HEK293 (cell line): ENCODE measurements at regions not wholly inside any gene's neighbourhood (a gene's known extent, or its start where the extent isn't known, plus 50 kb on each side); places are given as distances from the start of the nearest gene placed in this dataset.

Source experiments
- CTCF ChIA-PET: fragments of 350-600 bp; formaldehyde crosslinking; extraction: SDS; loops from one replicate; lab custom pipeline; 2021; ENCODE audit warnings: antibody characterized with exemption; lab: Yijun Ruan, JAX
- POLR2A ChIA-PET: fragments of 300-600 bp; formaldehyde crosslinking; extraction: SDS; loops from one replicate; lab custom pipeline; 2020; ENCODE audit warnings: antibody characterized with exemption, inconsistent platforms; lab: Yijun Ruan, JAX
- H3K27ac ChIP-seq: fragments of 200-500 bp; sonication (Bioruptor generic); 2 replicates; pipeline ENCODE4 v1.5.1; 2014; ENCODE audit warnings: low read depth, low read length, control low read depth, inconsistent platforms; ENCODE audit errors: extremely low read depth
- H3K36me3 ChIP-seq, 2 experiments: fragments of 200-500 bp in 1 of 2; sonication (Bioruptor generic) in 1 of 2; 1 replicate in 1 of 2; 2 replicates in 1 of 2; pipeline ENCODE4 v1.5.1; 2014 to 2017; ENCODE audit warnings: inconsistent platforms in 2 of 2, low read length in 2 of 2; ENCODE audit not compliant: control insufficient read depth in 2 of 2, insufficient read depth in 1 of 2
- H3K4me1 ChIP-seq: fragments of 200-500 bp; sonication (Bioruptor generic); 2 replicates; pipeline ENCODE4 v1.5.1; 2014; ENCODE audit warnings: mild to moderate bottlenecking, low read length, inconsistent platforms; ENCODE audit not compliant: control insufficient read depth, insufficient read depth
- H3K4me3 ChIP-seq: 2 replicates; pipeline ENCODE4 v1.5.1; 2011; ENCODE audit warnings: low read depth, mild to moderate bottlenecking, control low read depth, low read length, moderate library complexity
- H3K9me3 ChIP-seq: fragments of 200-500 bp; sonication (Bioruptor generic); 2 replicates; pipeline ENCODE4 v1.5.1; 2014; ENCODE audit warnings: low read depth, low read length, inconsistent platforms; ENCODE audit not compliant: control insufficient read depth, insufficient read depth
- KLF7 ChIP-seq: fragments of 450-650 bp; formaldehyde crosslinking; IDR thresholded peaks from 2 replicates; pipeline ENCODE4 v1.5.1; 2016; ENCODE audit warnings: missing biosample characterization, missing genetic modification characterization, borderline replicate concordance
- PRDM6 ChIP-seq: fragments of 450-650 bp; formaldehyde crosslinking; IDR thresholded peaks from 2 replicates; pipeline ENCODE4 v1.5.1; 2017; ENCODE audit warnings: missing biosample characterization, missing genetic modification characterization
- RBAK ChIP-seq: fragments of 450-650 bp; formaldehyde crosslinking; IDR thresholded peaks from 2 replicates; pipeline ENCODE4 v1.5.1; 2016; ENCODE audit warnings: missing biosample characterization, missing genetic modification characterization
- SP2 ChIP-seq: fragments of 450-650 bp; formaldehyde crosslinking; IDR thresholded peaks from 2 replicates; pipeline ENCODE4 v1.5.1; 2016; ENCODE audit warnings: missing biosample characterization, missing genetic modification characterization
- TRIM28 ChIP-seq: IDR thresholded peaks from 2 replicates; pipeline ENCODE4 v1.6.1; 2011; ENCODE audit warnings: low read length, control low read depth, borderline replicate concordance
- YY2 ChIP-seq: fragments of 450-650 bp; formaldehyde crosslinking; IDR thresholded peaks from 2 replicates; pipeline ENCODE4 v1.5.1; 2016; ENCODE audit warnings: missing biosample characterization, missing genetic modification characterization
- ZBTB10 ChIP-seq: fragments of 450-650 bp; formaldehyde crosslinking; IDR thresholded peaks from 2 replicates; pipeline ENCODE4 v1.5.1; 2016; ENCODE audit warnings: missing biosample characterization, missing genetic modification characterization
- ZBTB44 ChIP-seq: fragments of 450-650 bp; IDR thresholded peaks from 2 replicates; pipeline ENCODE4 v1.5.1; 2018; ENCODE audit warnings: missing biosample characterization, mild to moderate bottlenecking, missing genetic modification characterization
- ZBTB48 ChIP-seq: fragments of 450-650 bp; formaldehyde crosslinking; IDR thresholded peaks from 2 replicates; pipeline ENCODE4 v1.5.1; 2016; ENCODE audit warnings: missing biosample characterization, missing genetic modification characterization
- ZNF26 ChIP-seq: fragments of 450-650 bp; formaldehyde crosslinking; IDR thresholded peaks from 2 replicates; pipeline ENCODE4 v1.5.1; 2016; ENCODE audit warnings: missing biosample characterization, missing genetic modification characterization
- ZNF311 ChIP-seq: fragments of 450-650 bp; formaldehyde crosslinking; IDR thresholded peaks from 2 replicates; pipeline ENCODE4 v1.5.1; 2017; ENCODE audit warnings: missing biosample characterization, missing genetic modification characterization, borderline replicate concordance
- ZNF335 ChIP-seq: fragments of 450-650 bp; formaldehyde crosslinking; conservative IDR thresholded peaks from 2 replicates; pipeline ENCODE4 v1.5.1; 2016; ENCODE audit warnings: missing biosample characterization, missing genetic modification characterization
- ZNF404 ChIP-seq: fragments of 450-650 bp; formaldehyde crosslinking; IDR thresholded peaks from 2 replicates; pipeline ENCODE4 v1.5.1; 2017; ENCODE audit warnings: missing biosample characterization, missing genetic modification characterization
- ZNF48 ChIP-seq: fragments of 450-650 bp; formaldehyde crosslinking; IDR thresholded peaks from 2 replicates; pipeline ENCODE4 v1.5.1; 2016; ENCODE audit warnings: missing biosample characterization, missing genetic modification characterization
- ZNF529 ChIP-seq: fragments of 450-650 bp; formaldehyde crosslinking; IDR thresholded peaks from 2 replicates; pipeline ENCODE4 v1.5.1; 2017; ENCODE audit warnings: missing genetic modification characterization, missing biosample characterization; ENCODE audit not compliant: insufficient replicate concordance
- ZNF549 ChIP-seq: fragments of 450-650 bp; IDR thresholded peaks from 2 replicates; pipeline ENCODE4 v1.5.1; 2018; ENCODE audit warnings: missing biosample characterization, missing genetic modification characterization, mild to moderate bottlenecking, inconsistent platforms, moderate library complexity
- ZNF596 ChIP-seq: fragments of 450-650 bp; IDR thresholded peaks from 2 replicates; pipeline ENCODE4 v1.5.0; 2018; ENCODE audit warnings: missing biosample characterization, mild to moderate bottlenecking, missing genetic modification characterization, moderate library complexity
- ZNF660 ChIP-seq: fragments of 450-650 bp; IDR thresholded peaks from 2 replicates; pipeline ENCODE4 v1.5.1; 2018; ENCODE audit warnings: missing biosample characterization, mild to moderate bottlenecking, missing genetic modification characterization
- ZNF670 ChIP-seq: fragments of 450-650 bp; formaldehyde crosslinking; IDR thresholded peaks from 2 replicates; pipeline ENCODE4 v1.5.1; 2016; ENCODE audit warnings: missing biosample characterization, missing genetic modification characterization, low read depth
- ZNF76 ChIP-seq: fragments of 450-650 bp; formaldehyde crosslinking; IDR thresholded peaks from 2 replicates; pipeline ENCODE4; 2016; ENCODE audit warnings: low read depth, missing biosample characterization, missing genetic modification characterization, borderline replicate concordance
- ZNF777 ChIP-seq: fragments of 450-650 bp; formaldehyde crosslinking; IDR thresholded peaks from 2 replicates; pipeline ENCODE4 v1.5.1; 2017; ENCODE audit warnings: missing biosample characterization, missing genetic modification characterization, borderline replicate concordance
- ZSCAN16 ChIP-seq: fragments of 450-650 bp; formaldehyde crosslinking; IDR thresholded peaks from 2 replicates; pipeline ENCODE4 v1.5.1; 2016; ENCODE audit warnings: missing biosample characterization, missing genetic modification characterization

GRCh38 chr15:25058080-25058785 lies 103.4 kb downstream of the SNRPN start (continued):
- TF ChIP-seq ZNF26 (tag by site-specific recombination): no peak
- no peak for TF ChIP-seq ZNF48
- TF ChIP-seq ZNF76 (tag by site-specific recombination): no peak
- no peak for TF ChIP-seq TRIM28
- no peak for TF ChIP-seq ZNF529 (tag by site-specific recombination)
- TF ChIP-seq ZNF549: no peak

GRCh38 chr15:25059698-25060471 lies 105.1 kb downstream of the SNRPN start:
- POLR2A ChIA-PET: no interaction called here
- no peaks in the 10 kb centered on the region for H3K9me3 ChIP-seq
- no peak overlapping the region for H3K4me3 ChIP-seq
- H3K4me1 ChIP-seq: no peaks in the 10 kb centered on the region
- H3K36me3 ChIP-seq: no peaks in the 10 kb centered on the region
- H3K27ac ChIP-seq: no peak overlapping the region
- TF ChIP-seq ZSCAN16 (tag by site-specific recombination) (no peak), SP2 (tag by site-specific recombination) (no peak), ZNF660 (tag by site-specific recombination) (no peak), ZNF670 (tag by site-specific recombination) (no peak), ZBTB48 (tag by site-specific recombination) (no peak), ZNF596 (tag by site-specific recombination) (no peak), KLF7 (no peak), ZBTB44 (no peak), ZNF311 (tag by site-specific recombination) (no peak), RBAK (no peak), ZBTB10 (tag by site-specific recombination) (no peak), ZNF404 (no peak), ZNF777 (tag by site-specific recombination) (no peak), ZNF48 (no peak), ZNF335 (tag by site-specific recombination) (no peak), YY2 (tag by site-specific recombination) (no peak), PRDM6 (tag by site-specific recombination) (no peak)
- CTCF ChIA-PET: interaction anchor here (0.6 kb wide), 1 partner anchor 37 kb away, joined by 3 read pairs; no protein-coding TSS in a partner anchor
